Tibial nerve (tissue), 4 donors: ENCODE measurements at regions not wholly inside any gene's neighbourhood (a gene's known extent, or its start where the extent isn't known, plus 50 kb on each side); places are given as distances from the start of the nearest gene placed in this dataset.

ENCODE experiments used
- DNase-seq, 2 donors: peaks; one replicate each; pipeline ENCODE4 v3.0.0-alpha.2; 2019; ENCODE audit warnings: low spot score in 2 of 2
- H3K27ac ChIP-seq, 4 donors: fragments of 200-600 bp; sonication (generic) in 3 of 4; one replicate each; pipeline ENCODE4 v1.5.1; 2017 to 2019; ENCODE audit warnings: mild to moderate bottlenecking in 1 of 4
- H3K27me3 ChIP-seq, 2 donors: fragments of 200-600 bp; sonication (generic) in 1 of 2; one replicate each; pipeline versions ENCODE4 v1.5.1 to v1.6.0; 2017 to 2019
- H3K36me3 ChIP-seq, 3 donors: fragments of 200-600 bp; sonication (generic); one replicate each; pipeline ENCODE4 v1.5.1; 2018 to 2019
- H3K4me1 ChIP-seq, 4 donors: fragments of 200-600 bp; sonication (generic) in 3 of 4; one replicate each; pipeline ENCODE4 v1.5.1; 2017 to 2019
- H3K4me3 ChIP-seq, 4 donors: fragments of 200-600 bp; sonication (generic) in 3 of 4; one replicate each; pipeline ENCODE4 v1.5.1; 2017 to 2019; ENCODE audit warnings: mild to moderate bottlenecking in 1 of 4, moderate library complexity in 1 of 4
- H3K9me3 ChIP-seq, 4 donors: fragments of 200-600 bp; sonication (generic) in 3 of 4; one replicate each; pipeline ENCODE4 v1.5.1; 2017 to 2019
- CTCF ChIP-seq, 5 experiments: fragments of 200-600 bp in 3 of 5; fragments of 450-650 bp in 2 of 5; sonication (generic) in 3 of 5; IDR thresholded peaks; one replicate each; pipeline ENCODE4 v1.5.1; 2016 to 2019; ENCODE audit warnings: antibody characterized with exemption in 5 of 5, mild to moderate bottlenecking in 3 of 5, moderate library complexity in 2 of 5
- EP300 ChIP-seq, 2 donors: sonication (generic); formaldehyde crosslinking; IDR thresholded peaks; one replicate each; pipeline ENCODE4 v1.6.1; 2017; ENCODE audit warnings: antibody characterized with exemption in 2 of 2, mild to moderate bottlenecking in 1 of 2
- POLR2A ChIP-seq, 2 donors: fragments of 450-650 bp; IDR thresholded peaks; one replicate each; pipeline ENCODE4 v1.6.1; 2017; ENCODE audit warnings: antibody characterized with exemption in 2 of 2, mild to moderate bottlenecking in 2 of 2, moderate library complexity in 2 of 2
- WGBS, 2 donors: methylation state at CpG; one replicate each; pipeline ENCODE4 v1.1.5; 2018; 5-methylcytosine and 5-hydroxymethylcytosine counted together

DNA sequence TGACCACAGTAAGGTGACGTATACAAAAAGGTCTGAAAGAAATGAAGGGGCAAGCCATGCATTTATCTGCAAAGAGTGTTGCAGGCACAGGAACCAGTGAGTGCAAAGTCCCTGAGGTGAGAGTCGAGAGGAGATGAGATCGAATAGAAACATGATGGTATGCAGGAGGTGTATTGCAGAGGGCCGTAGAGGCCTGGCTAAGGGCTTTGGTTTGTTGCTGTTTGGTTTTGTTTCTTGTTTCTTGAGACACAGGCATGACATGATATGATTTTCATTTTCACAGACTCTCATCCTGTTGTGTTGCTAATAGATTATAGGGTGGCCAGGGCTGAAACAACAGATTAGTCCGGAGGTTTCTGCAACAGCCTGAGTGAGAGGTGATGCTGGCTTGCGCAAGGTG lies 80.4 kb downstream of the HSPH1 start:
- no peaks in the 10 kb centered on the region for H3K4me1 ChIP-seq
- H3K27ac ChIP-seq = no peak overlapping the region
- no peaks in the 10 kb centered on the region for H3K27me3 ChIP-seq
- no peak for TF ChIP-seq POLR2A (IDR thresholded peaks at IDR 0.05)
- TF ChIP-seq CTCF (IDR thresholded peaks at IDR 0.05) = no peak
- TF ChIP-seq EP300 (IDR thresholded peaks at IDR 0.05) = no peak
- DNase-seq = no peak
- no peak overlapping the region for H3K4me3 ChIP-seq
- H3K36me3 ChIP-seq = no peaks in the 10 kb centered on the region
- no peaks in the 10 kb centered on the region for H3K9me3 ChIP-seq
- 91 to 94% methylated on average over 6 of the region's 6 CpGs for WGBS, 2 donors

DNA sequence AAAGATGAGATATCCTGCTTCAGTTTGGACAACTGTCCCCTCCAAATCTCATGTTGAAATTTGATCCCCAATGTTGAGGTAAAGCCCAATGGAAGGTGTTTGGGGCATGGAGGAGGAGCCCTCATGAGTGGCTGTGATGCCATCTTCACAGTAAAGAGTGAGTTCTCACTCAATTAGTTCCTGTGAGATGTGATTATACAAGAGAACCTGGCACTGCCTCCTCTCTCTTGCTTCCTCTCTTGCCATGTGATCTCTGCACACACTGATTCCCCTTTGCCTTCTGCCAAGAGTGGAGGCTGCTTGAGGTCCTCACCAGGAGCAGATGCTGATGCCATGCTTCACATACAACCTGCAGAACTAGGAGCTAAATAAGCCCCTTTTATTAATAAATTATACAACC lies 86.9 kb downstream of the HSPH1 start:
- Histone ChIP-seq H3K36me3 (no peaks in the 10 kb centered on the region), H3K4me1 (no peaks in the 10 kb centered on the region), H3K27me3 (no peaks in the 10 kb centered on the region), H3K4me3 (no peak overlapping the region), H3K9me3 (no peaks in the 10 kb centered on the region), H3K27ac (no peak overlapping the region)
- DNase-seq = no peak
- TF ChIP-seq POLR2A (IDR thresholded peaks at IDR 0.05) (no peak), CTCF (IDR thresholded peaks at IDR 0.05) (no peak), EP300 (IDR thresholded peaks at IDR 0.05) (no peak)

- no peak for TF ChIP-seq EP300 (IDR thresholded peaks at IDR 0.05)
- TF ChIP-seq POLR2A (IDR thresholded peaks at IDR 0.05) = no peak
- no peak for TF ChIP-seq CTCF (IDR thresholded peaks at IDR 0.05)
- DNase-seq = no peak
- no peak overlapping the region for H3K4me3 ChIP-seq
- H3K27ac ChIP-seq = no peak overlapping the region
- H3K36me3 ChIP-seq = no peaks in the 10 kb centered on the region
- no peaks in the 10 kb centered on the region for H3K9me3 ChIP-seq
- H3K4me1 ChIP-seq = no peaks in the 10 kb centered on the region
- no peaks in the 10 kb centered on the region for H3K27me3 ChIP-seq
- WGBS, 2 donors = 48 to 54% methylated on average over 5 of the region's 5 CpGs
These were observed 87.6 kb downstream of the HSPH1 start for GRCh38 chr13:31073859-31074718.

- Histone ChIP-seq H3K4me1 (no peaks in the 10 kb centered on the region), H3K9me3 (no peaks in the 10 kb centered on the region), H3K27ac (no peak overlapping the region), H3K4me3 (no peak overlapping the region), H3K36me3 (no peaks in the 10 kb centered on the region), H3K27me3 (no peaks in the 10 kb centered on the region)
- 83% methylated on average over 3 of the region's 3 CpGs for WGBS, 2 donors
- no peak for TF ChIP-seq EP300 (IDR thresholded peaks at IDR 0.05)
- TF ChIP-seq CTCF (IDR thresholded peaks at IDR 0.05) = no peak
- TF ChIP-seq POLR2A (IDR thresholded peaks at IDR 0.05) = no peak
- DNase-seq = no peak
These were observed 89.7 kb downstream of the HSPH1 start for GRCh38 chr13:31072041-31072440.

DNA sequence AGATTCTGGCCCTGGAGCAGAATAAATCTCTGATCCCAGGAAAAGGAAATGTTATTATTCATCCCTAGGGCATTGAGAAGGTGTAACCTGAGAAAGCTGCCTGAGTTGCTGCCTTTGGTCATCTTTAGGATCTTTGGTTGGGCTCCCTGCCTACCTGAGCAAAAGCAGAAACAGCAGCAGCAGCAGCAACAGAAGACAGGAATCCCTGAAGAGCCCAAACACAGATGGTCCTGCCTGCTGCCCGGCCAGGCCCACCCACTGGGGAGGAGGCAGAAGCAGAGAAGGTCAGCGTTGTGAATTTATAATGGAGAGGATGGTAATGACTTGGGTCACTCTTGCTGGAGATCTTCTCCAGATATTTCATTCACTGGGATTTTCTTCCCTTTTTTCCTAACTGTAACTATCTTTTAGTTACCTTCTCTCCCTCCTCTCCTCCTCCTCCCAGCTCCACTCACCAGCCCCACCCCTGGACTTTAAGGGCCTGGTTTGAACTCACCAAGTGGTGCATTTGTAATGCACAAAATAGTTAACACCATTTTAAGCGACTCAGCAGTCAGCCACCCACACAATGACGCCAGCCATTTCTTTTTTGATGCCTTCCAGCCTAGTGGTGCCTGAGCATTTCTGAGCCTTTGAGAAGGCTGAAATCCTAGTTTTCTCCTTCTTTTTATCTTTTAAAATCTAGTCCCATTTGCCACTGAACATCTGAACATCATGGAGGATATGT lies 91.7 kb downstream of the HSPH1 start:
- WGBS, 2 donors = 48 to 49% methylated on average over 4 of the region's 4 CpGs
- no peak overlapping the region for H3K27ac ChIP-seq
- H3K36me3 ChIP-seq = no peaks in the 10 kb centered on the region
- no peaks in the 10 kb centered on the region for H3K9me3 ChIP-seq
- no peak for DNase-seq
- no peak overlapping the region for H3K4me3 ChIP-seq
- H3K4me1 ChIP-seq = no peaks in the 10 kb centered on the region
- H3K27me3 ChIP-seq = no peaks in the 10 kb centered on the region
- no peak for TF ChIP-seq CTCF (IDR thresholded peaks at IDR 0.05)
